ENCODE measurements at regions not wholly inside any gene's neighbourhood (a gene's known extent, or its start where the extent isn't known, plus 50 kb on each side); places are given as distances from the start of the nearest gene placed in this dataset.

DNA sequence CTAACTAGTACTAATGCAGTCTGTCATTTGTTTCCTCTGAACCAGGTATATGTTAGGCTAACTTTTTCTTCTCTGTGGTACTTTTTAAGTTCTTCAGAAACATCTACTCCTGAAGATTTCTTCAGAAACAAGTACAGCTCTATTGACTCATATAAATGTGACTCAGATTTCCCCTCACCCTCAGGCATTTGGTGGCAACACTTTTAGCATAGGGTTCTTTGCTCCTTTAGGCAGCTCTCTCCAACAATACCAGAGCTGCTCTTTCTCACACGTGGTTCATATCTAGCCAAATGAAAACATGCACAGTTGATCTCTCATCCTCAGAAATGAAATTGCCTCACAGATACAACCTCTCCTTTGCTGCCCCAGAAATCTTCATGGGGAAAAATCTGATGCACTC is 939.8 kb downstream of the SORCS1 start:
- TF ChIP-seq CTCF (IDR thresholded peaks at IDR 0.05; ENCODE audit: poor library complexity) (no peak), EZH2 (IDR thresholded peaks at IDR 0.05; ENCODE audit: borderline replicate concordance) (no peak), EZH2phosphoT487 (IDR thresholded peaks at IDR 0.05; ENCODE audit: low read depth, severe bottlenecking, unreplicated experiment) (no peak)
